Suprapubic skin (tissue), 4 donors: ENCODE measurements at regions not wholly inside any gene's neighbourhood (a gene's known extent, or its start where the extent isn't known, plus 50 kb on each side); places are given as distances from the start of the nearest gene placed in this dataset.

ENCODE experiments used
- DNase-seq, 2 donors: peaks; one replicate each; pipeline ENCODE4 v3.0.0-alpha.2; 2019; ENCODE audit warnings: low spot score in 2 of 2
- H3K27ac ChIP-seq: fragments of 200-600 bp; sonication (generic); one replicate; pipeline ENCODE4 v1.5.1; 2019
- H3K27me3 ChIP-seq: fragments of 200-600 bp; sonication (generic); one replicate; pipeline ENCODE4 v1.5.1; 2019
- H3K36me3 ChIP-seq: fragments of 200-600 bp; sonication (generic); one replicate; pipeline ENCODE4 v1.5.1; 2019
- H3K4me1 ChIP-seq: fragments of 200-600 bp; sonication (generic); one replicate; pipeline ENCODE4 v1.5.1; 2019
- H3K4me3 ChIP-seq: fragments of 200-600 bp; sonication (generic); one replicate; pipeline ENCODE4 v1.5.1; 2019; ENCODE audit warnings: mild to moderate bottlenecking
- H3K9me3 ChIP-seq: fragments of 200-600 bp; sonication (generic); one replicate; pipeline ENCODE4 v1.5.1; 2019
- CTCF ChIP-seq, 2 donors: fragments of 200-600 bp in 1 of 2; fragments of 450-650 bp in 1 of 2; sonication (generic) in 1 of 2; IDR thresholded peaks; one replicate each; pipeline ENCODE4 v1.5.1; 2016 to 2019; ENCODE audit warnings: antibody characterized with exemption in 2 of 2, mild to moderate bottlenecking in 1 of 2, moderate library complexity in 1 of 2
- EP300 ChIP-seq: sonication (generic); formaldehyde crosslinking; IDR thresholded peaks from one replicate; pipeline ENCODE4 v1.6.1; 2017; ENCODE audit warnings: antibody characterized with exemption
- POLR2A ChIP-seq, 2 donors: fragments of 450-650 bp; IDR thresholded peaks; one replicate each; pipeline ENCODE4 v1.6.1; 2017; ENCODE audit warnings: antibody characterized with exemption in 2 of 2, mild to moderate bottlenecking in 2 of 2, moderate library complexity in 2 of 2
- POLR2AphosphoS5 ChIP-seq, 3 donors: sonication (generic); formaldehyde crosslinking; IDR thresholded peaks; one replicate each; pipeline ENCODE4 v1.6.1; 2017; ENCODE audit warnings: antibody characterized with exemption in 3 of 3
- WGBS: methylation state at CpG from one replicate; pipeline ENCODE4 v1.1.5; 2018; 5-methylcytosine and 5-hydroxymethylcytosine counted together

GRCh38 chr2:215771241-215771640 lies 242.1 kb downstream of the MREG start:
- WGBS: 90% methylated on average over 2 of the region's 2 CpGs
- no peak overlapping the region for H3K4me3 ChIP-seq
- H3K4me1 ChIP-seq: no peaks in the 10 kb centered on the region
- H3K27ac ChIP-seq: no peak overlapping the region
- DNase-seq: no peak
- no peaks in the 10 kb centered on the region for H3K27me3 ChIP-seq
- no peak for TF ChIP-seq EP300
- no peak for TF ChIP-seq CTCF (IDR thresholded peaks at IDR 0.05)
- TF ChIP-seq POLR2A (IDR thresholded peaks at IDR 0.05): no peak
- TF ChIP-seq POLR2AphosphoS5 (IDR thresholded peaks at IDR 0.05): no peak
- H3K9me3 ChIP-seq: peaks cover 4% of the 10 kb centered on the region
- no peaks in the 10 kb centered on the region for H3K36me3 ChIP-seq

GRCh38 chr2:215770668-215771067 lies 242.7 kb downstream of the MREG start:
- DNase-seq: no peak
- no peak overlapping the region for H3K27ac ChIP-seq
- H3K4me3 ChIP-seq: no peak overlapping the region
- H3K9me3 ChIP-seq: peaks cover 4% of the 10 kb centered on the region
- H3K27me3 ChIP-seq: no peaks in the 10 kb centered on the region
- no peaks in the 10 kb centered on the region for H3K4me1 ChIP-seq
- H3K36me3 ChIP-seq: no peaks in the 10 kb centered on the region
- TF ChIP-seq EP300 (no peak), CTCF (IDR thresholded peaks at IDR 0.05) (no peak), POLR2A (IDR thresholded peaks at IDR 0.05) (no peak), POLR2AphosphoS5 (IDR thresholded peaks at IDR 0.05) (no peak)
- 93% methylated on average over 4 of the region's 4 CpGs for WGBS

- Histone ChIP-seq H3K27ac (no peak overlapping the region), H3K36me3 (no peaks in the 10 kb centered on the region), H3K4me1 (no peaks in the 10 kb centered on the region), H3K9me3 (peaks cover 4% of the 10 kb centered on the region), H3K27me3 (no peaks in the 10 kb centered on the region), H3K4me3 (no peak overlapping the region)
- 80% methylated on average over 2 of the region's 2 CpGs for WGBS
- TF ChIP-seq POLR2A (IDR thresholded peaks at IDR 0.05) (no peak), POLR2AphosphoS5 (IDR thresholded peaks at IDR 0.05) (no peak), EP300 (no peak), CTCF (IDR thresholded peaks at IDR 0.05) (no peak)
- DNase-seq: no peak
Measured at GRCh38 chr2:215769246-215769645, 244.1 kb downstream of the MREG start.

- DNase-seq: no peak
- Histone ChIP-seq H3K4me1 (no peaks in the 10 kb centered on the region), H3K27ac (no peak overlapping the region), H3K36me3 (no peaks in the 10 kb centered on the region), H3K27me3 (no peaks in the 10 kb centered on the region), H3K9me3 (peaks cover 4% of the 10 kb centered on the region), H3K4me3 (no peak overlapping the region)
- no peak for TF ChIP-seq EP300
- no peak for TF ChIP-seq POLR2AphosphoS5 (IDR thresholded peaks at IDR 0.05)
- no peak for TF ChIP-seq CTCF (IDR thresholded peaks at IDR 0.05)
- TF ChIP-seq POLR2A (IDR thresholded peaks at IDR 0.05): no peak
- 94% methylated on average over 1 of the region's 1 CpG for WGBS
Measured at GRCh38 chr2:215767625-215768024, 245.7 kb downstream of the MREG start.

GRCh38 chr2:215765729-215766360 lies 247.5 kb downstream of the MREG start:
- H3K4me3 ChIP-seq: no peak overlapping the region
- no peak overlapping the region for H3K27ac ChIP-seq
- TF ChIP-seq POLR2AphosphoS5 (IDR thresholded peaks at IDR 0.05) (no peak), POLR2A (IDR thresholded peaks at IDR 0.05) (no peak), EP300 (no peak), CTCF (IDR thresholded peaks at IDR 0.05) (no peak)
- WGBS: 68% methylated on average over 4 of the region's 4 CpGs
- no peak for DNase-seq
- H3K9me3 ChIP-seq: peaks cover 4% of the 10 kb centered on the region
- H3K4me1 ChIP-seq: no peaks in the 10 kb centered on the region
- no peaks in the 10 kb centered on the region for H3K36me3 ChIP-seq
- H3K27me3 ChIP-seq: no peaks in the 10 kb centered on the region
